Tibial nerve (tissue), 4 donors: ENCODE measurements at regions not wholly inside any gene's neighbourhood (a gene's known extent, or its start where the extent isn't known, plus 50 kb on each side); places are given as distances from the start of the nearest gene placed in this dataset.
"Not testable (repeated sequence)": the region's sequence is repeated elsewhere in the genome, so short reads cannot be mapped to it uniquely, and the experiment has no call there.

Experiments
- DNase-seq, 2 donors: peaks; one replicate each; pipeline ENCODE4 v3.0.0-alpha.2; 2019; ENCODE audit warnings: low spot score in 2 of 2
- H3K27ac ChIP-seq, 4 donors: fragments of 200-600 bp; sonication (generic) in 3 of 4; one replicate each; pipeline ENCODE4 v1.5.1; 2017 to 2019; ENCODE audit warnings: mild to moderate bottlenecking in 1 of 4
- H3K27me3 ChIP-seq, 2 donors: fragments of 200-600 bp; sonication (generic) in 1 of 2; one replicate each; pipeline versions ENCODE4 v1.5.1 to v1.6.0; 2017 to 2019
- H3K36me3 ChIP-seq, 3 donors: fragments of 200-600 bp; sonication (generic); one replicate each; pipeline ENCODE4 v1.5.1; 2018 to 2019
- H3K4me1 ChIP-seq, 4 donors: fragments of 200-600 bp; sonication (generic) in 3 of 4; one replicate each; pipeline ENCODE4 v1.5.1; 2017 to 2019
- H3K4me3 ChIP-seq, 4 donors: fragments of 200-600 bp; sonication (generic) in 3 of 4; one replicate each; pipeline ENCODE4 v1.5.1; 2017 to 2019; ENCODE audit warnings: mild to moderate bottlenecking in 1 of 4, moderate library complexity in 1 of 4
- H3K9me3 ChIP-seq, 4 donors: fragments of 200-600 bp; sonication (generic) in 3 of 4; one replicate each; pipeline ENCODE4 v1.5.1; 2017 to 2019
- EP300 ChIP-seq, 2 donors: sonication (generic); formaldehyde crosslinking; IDR thresholded peaks; one replicate each; pipeline ENCODE4 v1.6.1; 2017; ENCODE audit warnings: antibody characterized with exemption in 2 of 2, mild to moderate bottlenecking in 1 of 2
- POLR2A ChIP-seq, 2 donors: fragments of 450-650 bp; IDR thresholded peaks; one replicate each; pipeline ENCODE4 v1.6.1; 2017; ENCODE audit warnings: antibody characterized with exemption in 2 of 2, mild to moderate bottlenecking in 2 of 2, moderate library complexity in 2 of 2
- WGBS, 2 donors: methylation state at CpG; one replicate each; pipeline ENCODE4 v1.1.5; 2018; 5-methylcytosine and 5-hydroxymethylcytosine counted together
- TF ChIP-seq, protein P1 (sequence below), 5 experiments: fragments of 200-600 bp in 3 of 5; fragments of 450-650 bp in 2 of 5; sonication (generic) in 3 of 5; IDR thresholded peaks; one replicate each; pipeline ENCODE4 v1.5.1; 2016 to 2019; ENCODE audit warnings: antibody characterized with exemption in 5 of 5, mild to moderate bottlenecking in 3 of 5, moderate library complexity in 2 of 5

DNA sequence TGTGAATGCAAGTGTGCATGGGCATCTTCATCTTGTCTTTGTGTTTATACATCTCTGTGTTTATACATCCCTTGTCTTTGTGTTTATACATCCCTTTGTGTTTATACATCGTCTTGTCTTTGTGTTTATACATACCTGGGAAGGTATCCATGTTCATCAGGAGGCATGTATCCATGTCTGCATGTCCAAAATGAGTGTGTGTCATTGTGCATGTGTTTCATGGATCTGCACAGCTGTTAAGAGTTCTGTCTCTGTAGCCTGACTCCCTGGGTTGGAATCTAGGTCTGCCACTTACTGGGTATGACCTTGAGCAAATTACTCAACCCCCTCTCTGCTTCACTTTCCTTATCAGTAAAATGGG lies 50.1 kb upstream of the SIRPA start:
- TF ChIP-seq EP300 (IDR thresholded peaks at IDR 0.05) = no peak
- no peaks in the 10 kb centered on the region for H3K36me3 ChIP-seq
- WGBS, 2 donors = 18 to 40% methylated on average over 1 of the region's 1 CpG
- no peaks in the 10 kb centered on the region for H3K27me3 ChIP-seq
- H3K4me3 ChIP-seq = no peak overlapping the region
- no peaks in the 10 kb centered on the region for H3K4me1 ChIP-seq
- H3K9me3 ChIP-seq = peaks cover 0 to 4% (median 0%) of the 10 kb centered on the region in 4 donors
- H3K27ac ChIP-seq = no peak overlapping the region
- DNase-seq = no peak

DNA sequence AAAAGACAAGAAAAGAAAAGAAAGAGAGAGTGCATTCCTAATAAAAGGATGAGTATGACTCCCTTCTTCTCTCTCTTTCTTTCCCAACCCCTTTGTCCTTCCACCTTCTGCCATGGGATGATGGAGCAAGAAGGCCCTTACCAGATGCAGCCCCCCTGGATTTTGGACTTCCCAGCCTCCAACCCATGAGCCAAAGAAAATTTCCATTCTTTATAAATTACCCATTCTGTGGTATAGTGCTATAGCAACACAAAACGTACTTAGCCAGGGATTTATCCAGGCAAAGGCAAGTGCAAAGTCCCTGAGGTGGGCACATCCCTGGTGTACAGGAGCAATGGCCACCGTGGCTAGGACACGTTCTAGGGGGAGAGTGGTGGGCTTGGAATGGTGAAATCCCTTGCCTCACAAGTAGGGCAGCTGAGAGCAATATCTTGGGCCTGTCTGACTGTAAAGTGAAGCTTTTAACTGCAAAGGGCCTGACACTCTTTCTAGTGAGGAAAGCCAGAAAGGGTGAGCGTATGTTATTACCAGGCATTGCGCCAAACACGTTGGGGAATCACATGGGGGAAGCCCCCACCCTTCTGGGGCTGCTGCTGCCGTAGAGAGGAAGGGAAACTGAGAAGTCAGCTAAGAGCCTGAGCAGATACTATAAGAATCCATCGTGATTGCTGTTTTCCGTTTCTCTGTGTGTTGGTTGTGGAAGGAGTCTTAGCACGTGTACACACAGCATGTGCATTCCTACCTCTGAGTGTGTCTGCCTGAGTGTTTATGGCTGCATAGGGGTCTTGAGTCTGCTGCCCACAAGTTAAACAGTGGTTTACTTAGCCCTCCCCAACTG lies 50.7 kb upstream of the SIRPA start:
- Histone ChIP-seq H3K27ac (no peak overlapping the region), H3K4me1 (no peaks in the 10 kb centered on the region), H3K36me3 (no peaks in the 10 kb centered on the region), H3K9me3 (peaks cover 0 to 4% (median 0%) of the 10 kb centered on the region in 4 donors), H3K27me3 (no peaks in the 10 kb centered on the region), H3K4me3 (no peak overlapping the region)
- WGBS, 2 donors = 19 to 20% methylated on average over 10 of the region's 10 CpGs
- TF ChIP-seq EP300 (IDR thresholded peaks at IDR 0.05) (peak in 1 of 2 donors; percentile 78), POLR2A (IDR thresholded peaks at IDR 0.05) (no peak)
- DNase-seq = peak; percentile 30 to 72

DNA sequence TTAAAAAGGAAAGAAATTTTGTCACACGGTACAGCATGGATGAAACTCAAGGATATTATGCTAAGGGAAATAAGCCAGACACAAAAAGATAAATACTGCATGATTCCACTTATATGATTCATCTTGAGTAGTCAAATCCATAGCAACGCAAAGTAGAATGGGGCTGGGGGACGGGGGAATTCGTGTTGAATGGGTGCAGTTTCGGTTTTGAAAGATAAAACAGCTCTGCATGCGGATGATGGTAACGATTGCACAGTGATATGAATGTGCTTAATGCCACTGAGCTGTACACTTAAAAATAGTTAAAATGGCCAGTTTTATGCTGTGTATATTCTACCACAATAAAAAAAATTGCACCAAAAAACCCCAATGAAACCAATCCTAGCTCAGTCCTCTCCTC lies 52.9 kb upstream of the SIRPA start:
- H3K4me3 ChIP-seq = no peak overlapping the region
- DNase-seq = no peak
- H3K9me3 ChIP-seq = peaks cover 0 to 4% (median 0%) of the 10 kb centered on the region in 4 donors
- no peak overlapping the region for H3K27ac ChIP-seq
- TF ChIP-seq EP300 (IDR thresholded peaks at IDR 0.05) (no peak), POLR2A (IDR thresholded peaks at IDR 0.05) (no peak)
- TF ChIP-seq, protein P1, sequence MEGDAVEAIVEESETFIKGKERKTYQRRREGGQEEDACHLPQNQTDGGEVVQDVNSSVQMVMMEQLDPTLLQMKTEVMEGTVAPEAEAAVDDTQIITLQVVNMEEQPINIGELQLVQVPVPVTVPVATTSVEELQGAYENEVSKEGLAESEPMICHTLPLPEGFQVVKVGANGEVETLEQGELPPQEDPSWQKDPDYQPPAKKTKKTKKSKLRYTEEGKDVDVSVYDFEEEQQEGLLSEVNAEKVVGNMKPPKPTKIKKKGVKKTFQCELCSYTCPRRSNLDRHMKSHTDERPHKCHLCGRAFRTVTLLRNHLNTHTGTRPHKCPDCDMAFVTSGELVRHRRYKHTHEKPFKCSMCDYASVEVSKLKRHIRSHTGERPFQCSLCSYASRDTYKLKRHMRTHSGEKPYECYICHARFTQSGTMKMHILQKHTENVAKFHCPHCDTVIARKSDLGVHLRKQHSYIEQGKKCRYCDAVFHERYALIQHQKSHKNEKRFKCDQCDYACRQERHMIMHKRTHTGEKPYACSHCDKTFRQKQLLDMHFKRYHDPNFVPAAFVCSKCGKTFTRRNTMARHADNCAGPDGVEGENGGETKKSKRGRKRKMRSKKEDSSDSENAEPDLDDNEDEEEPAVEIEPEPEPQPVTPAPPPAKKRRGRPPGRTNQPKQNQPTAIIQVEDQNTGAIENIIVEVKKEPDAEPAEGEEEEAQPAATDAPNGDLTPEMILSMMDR (IDR thresholded peaks at IDR 0.05) = no peak
- H3K4me1 ChIP-seq = no peaks in the 10 kb centered on the region
- 94 to 95% methylated on average over 7 of the region's 7 CpGs for WGBS, 2 donors
- H3K27me3 ChIP-seq = peaks cover 0 to 8% of the 10 kb centered on the region in 2 donors
- no peaks in the 10 kb centered on the region for H3K36me3 ChIP-seq

DNA sequence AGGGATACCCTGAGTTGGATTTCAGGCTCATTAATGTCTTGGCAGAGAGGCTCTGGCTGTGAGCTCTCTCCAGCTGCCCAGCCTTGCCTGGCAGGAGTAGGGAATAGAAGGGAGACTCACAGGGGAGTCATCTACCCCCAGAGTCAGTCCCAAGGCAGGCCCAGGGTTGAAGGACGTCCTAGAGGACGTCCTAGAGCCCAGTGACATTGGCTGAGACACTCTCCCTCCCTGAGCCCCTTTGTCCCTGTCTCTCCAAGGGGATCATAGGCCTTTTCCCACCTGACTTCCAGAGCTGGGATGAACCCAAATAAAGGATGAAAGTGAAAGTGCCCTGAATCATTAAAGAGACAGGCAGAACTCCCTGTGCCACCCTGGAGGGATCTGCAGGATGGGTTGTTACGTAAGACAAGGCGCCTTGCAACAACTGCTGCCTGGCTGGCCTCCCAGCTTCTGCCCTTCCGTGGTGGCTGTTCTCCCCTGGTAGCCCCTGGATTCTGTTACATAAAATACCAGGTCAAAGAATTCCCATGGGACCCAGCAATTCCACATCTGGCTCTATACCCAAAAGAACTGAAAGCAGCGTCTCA lies 53.6 kb upstream of the SIRPA start:
- DNase-seq = no peak
- Histone ChIP-seq H3K4me3 (no peak overlapping the region), H3K4me1 (no peaks in the 10 kb centered on the region), H3K9me3 (no peaks in the 10 kb centered on the region), H3K36me3 (no peaks in the 10 kb centered on the region), H3K27ac (no peak overlapping the region), H3K27me3 (peaks cover 0 to 8% of the 10 kb centered on the region in 2 donors)
- TF ChIP-seq POLR2A (IDR thresholded peaks at IDR 0.05) (no peak), EP300 (IDR thresholded peaks at IDR 0.05) (no peak)
- TF ChIP-seq, protein P1 (IDR thresholded peaks at IDR 0.05) = no peak
- 73 to 76% methylated on average over 6 of the region's 6 CpGs for WGBS, 2 donors

DNA sequence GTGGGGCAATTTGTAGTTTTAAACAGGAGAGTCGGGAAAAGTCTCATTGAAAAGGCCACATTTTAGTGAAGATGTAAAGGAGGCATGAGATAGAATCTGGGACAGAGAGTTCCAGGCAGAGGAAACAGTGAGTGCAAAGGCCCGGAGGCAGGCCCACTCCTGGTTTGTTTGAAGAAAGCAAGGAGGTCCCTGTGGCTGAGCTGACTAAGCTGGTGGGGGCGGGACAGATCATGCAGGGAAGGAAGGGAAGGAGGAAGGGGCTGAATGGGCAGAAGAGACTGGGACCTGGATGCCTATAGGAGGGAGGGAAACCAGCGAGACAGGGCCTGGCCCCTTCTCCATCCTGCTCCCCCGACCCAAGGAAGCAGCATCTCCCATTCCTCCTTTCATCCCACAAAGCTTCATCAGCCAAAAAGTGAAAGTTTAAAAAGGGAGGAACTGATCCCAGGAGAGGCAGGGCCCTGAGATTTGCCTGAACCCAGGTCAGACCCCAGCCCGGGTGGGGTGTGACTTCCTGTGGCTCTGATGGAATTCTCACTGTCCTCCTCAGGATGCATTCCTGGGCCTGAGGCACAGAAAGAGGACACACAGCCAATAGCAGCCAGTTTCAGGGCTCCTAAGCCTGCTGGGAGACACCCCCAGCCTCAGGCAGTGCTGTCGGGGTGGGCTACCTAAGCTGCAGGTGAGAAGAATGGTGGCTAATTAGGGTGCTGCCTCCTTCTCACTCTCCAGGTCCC lies 54.2 kb upstream of the SIRPA start:
- DNase-seq = no peak
- H3K4me1 ChIP-seq = no peaks in the 10 kb centered on the region
- no peaks in the 10 kb centered on the region for H3K36me3 ChIP-seq
- TF ChIP-seq, protein P1 (IDR thresholded peaks at IDR 0.05) = no peak
- TF ChIP-seq EP300 (IDR thresholded peaks at IDR 0.05) = no peak
- TF ChIP-seq POLR2A (IDR thresholded peaks at IDR 0.05) = no peak
- H3K9me3 ChIP-seq = no peaks in the 10 kb centered on the region
- no peak overlapping the region for H3K27ac ChIP-seq
- peaks cover 0 to 8% of the 10 kb centered on the region in 2 donors for H3K27me3 ChIP-seq
- 60 to 75% methylated on average over 7 of the region's 7 CpGs for WGBS, 2 donors
- H3K4me3 ChIP-seq = no peak overlapping the region

DNA sequence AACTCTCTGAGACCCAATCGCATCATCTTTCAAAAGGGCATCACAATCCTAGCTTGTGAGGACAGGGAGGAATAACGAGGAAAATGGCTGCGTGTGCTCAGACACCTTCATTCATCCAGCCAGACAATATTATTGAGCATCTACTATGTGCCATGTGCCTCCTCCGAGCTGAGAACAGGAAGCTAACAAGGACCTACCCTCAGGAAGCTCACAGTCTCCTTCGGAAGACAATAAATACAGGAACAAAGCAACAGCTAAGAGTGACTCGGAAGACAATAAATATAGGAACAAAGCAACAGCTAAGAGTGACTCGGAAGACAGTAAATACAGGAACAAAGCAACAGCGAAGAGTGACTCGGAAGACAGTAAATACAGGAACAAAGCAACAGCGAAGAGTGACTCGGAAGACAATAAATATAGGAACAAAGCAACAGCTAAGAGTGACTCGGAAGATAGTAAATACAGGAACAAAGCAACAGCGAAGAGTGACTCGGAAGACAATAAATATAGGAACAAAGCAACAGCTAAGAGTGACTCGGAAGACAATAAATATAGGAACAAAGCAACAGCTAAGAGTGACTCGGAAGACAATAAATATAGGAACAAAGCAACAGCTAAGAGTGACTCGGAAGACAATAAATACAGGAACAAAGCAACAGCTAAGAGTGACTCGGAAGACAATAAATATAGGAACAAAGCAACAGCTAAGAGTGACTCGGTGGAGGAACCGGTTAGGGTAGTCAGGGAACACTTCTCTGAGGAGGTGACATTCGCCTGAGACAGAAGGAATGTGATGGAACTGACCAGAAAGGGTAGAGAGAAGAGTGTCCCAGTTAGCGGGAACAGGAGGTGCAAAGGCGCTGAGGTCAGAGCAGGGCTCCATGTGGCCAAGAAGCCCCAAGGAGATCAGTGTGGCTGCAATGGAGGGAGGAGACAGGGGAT lies 55.6 kb upstream of the SIRPA start:
- WGBS, 2 donors = 72 to 74% methylated on average over 23 of the region's 23 CpGs
- H3K4me3 ChIP-seq, H3K27me3 ChIP-seq, H3K36me3 ChIP-seq, DNase-seq, H3K4me1 ChIP-seq, H3K9me3 ChIP-seq, H3K27ac ChIP-seq: not testable (repeated sequence)
